ENCODE measurements at regions not wholly inside any gene's neighbourhood (a gene's known extent, or its start where the extent isn't known, plus 50 kb on each side); places are given as distances from the start of the nearest gene placed in this dataset.

DNA sequence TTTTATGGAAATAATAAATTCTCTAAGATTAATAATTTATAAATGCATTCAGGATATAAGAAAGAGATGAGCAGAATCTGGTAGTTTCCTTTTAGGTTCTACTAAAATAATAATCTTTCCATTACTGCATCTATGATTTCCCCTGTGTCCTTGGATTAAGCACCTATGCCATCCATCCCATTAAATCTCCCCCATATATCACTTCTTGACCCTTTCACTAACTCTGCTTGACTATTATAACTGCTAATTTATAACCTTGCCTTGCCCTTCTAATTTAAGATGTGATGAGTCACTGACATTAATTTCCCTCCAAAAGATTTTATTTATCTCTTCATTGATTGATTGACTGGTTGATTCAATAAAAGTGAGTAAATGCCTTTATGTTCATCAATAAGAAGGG, 348.3 kb upstream of the LRATD1 start:
- Histone ChIP-seq H3K27ac (ENCODE audit: low read depth, low read length) (no peak overlapping the region), H3K79me1 (ENCODE audit: low read depth, low read length) (no peaks in the 10 kb centered on the region), H2BK15ac (ENCODE audit: low read length) (no peak overlapping the region), H2BK20ac (ENCODE audit: low read length) (no peak overlapping the region), H3K9ac (replicated peaks in 1 of 4; ENCODE audit: extremely low read depth in 1 of 4, low read depth in 3 of 4, low read length in 3 of 4) (no peak overlapping the region), H4K5ac (ENCODE audit: insufficient read length, low read depth, low read length) (no peak overlapping the region), H3K56ac (replicated peaks; ENCODE audit: insufficient read length, low read depth, low read length) (no peak overlapping the region), H3K4ac (replicated peaks; ENCODE audit: insufficient read length, low read depth, low read length) (no peak overlapping the region), H3K4me2 (ENCODE audit: insufficient read depth in 1 of 2, low read depth in 2 of 2, low read length in 2 of 2) (no peak overlapping the region), H4K91ac (replicated peaks; ENCODE audit: insufficient read length, low read length) (no peak overlapping the region), H4K8ac (ENCODE audit: extremely low read depth, insufficient read depth, low read length) (no peak overlapping the region), H2AFZ (ENCODE audit: low read length) (no peak overlapping the region), H3K4me3 (ENCODE audit: extremely low read depth in 1 of 4, insufficient read depth in 2 of 4, low read depth in 3 of 4, low read length in 4 of 4) (no peak overlapping the region), H3K36me3 (ENCODE audit: control insufficient read depth in 2 of 4, insufficient read depth in 4 of 4, low read length in 3 of 4) (no peaks in the 10 kb centered on the region; a peak in 2 of 8 replicates), H2BK120ac (replicated peaks; ENCODE audit: low read depth, low read length) (no peak overlapping the region), H2BK5ac (ENCODE audit: low read depth, low read length) (no peak overlapping the region), H2BK12ac (ENCODE audit: low read depth, low read length) (no peak overlapping the region), H3K27me3 (replicated peaks in 1 of 4; ENCODE audit: control insufficient read depth in 3 of 4, extremely low read depth in 1 of 4, insufficient read depth in 3 of 4, low read length in 3 of 4) (no peaks in the 10 kb centered on the region), H3K9me3 (ENCODE audit: insufficient read depth in 2 of 2, low read depth in 1 of 2, low read length in 1 of 2) (no peaks in the 10 kb centered on the region), H3K4me1 (replicated peaks in 1 of 4; ENCODE audit: control insufficient read depth in 3 of 4, insufficient read depth in 4 of 4, low read length in 3 of 4) (no peaks in the 10 kb centered on the region), H3K23me2 (ENCODE audit: low read depth, low read length) (no peaks in the 10 kb centered on the region; the same call in 1 of the 2 replicates), H3K23ac (ENCODE audit: insufficient read length) (no peak overlapping the region), H4K20me1 (replicated peaks in 1 of 2; ENCODE audit: control insufficient read depth in 1 of 2, insufficient read depth in 2 of 2, low read length in 2 of 2) (no peaks in the 10 kb centered on the region), H2AK5ac (ENCODE audit: low read depth, low read length) (no peak overlapping the region), H3K14ac (ENCODE audit: insufficient read length) (no peak overlapping the region), H3K18ac (ENCODE audit: extremely low read depth, low read length) (no peak overlapping the region), H3K79me2 (ENCODE audit: control insufficient read depth in 1 of 2, insufficient read depth in 2 of 2, low read length in 2 of 2) (no peaks in the 10 kb centered on the region)
- TF ChIP-seq GABPA (IDR thresholded peaks at IDR 0.05; ENCODE audit: borderline replicate concordance, insufficient read depth, low read length) (no peak), MAX (IDR thresholded peaks at IDR 0.05) (no peak), USF2 (IDR thresholded peaks at IDR 0.05; ENCODE audit: low read length) (no peak), RFX5 (IDR thresholded peaks at IDR 0.05; ENCODE audit: borderline replicate concordance, low read depth, low read length) (no peak), SP2 (IDR thresholded peaks at IDR 0.05; ENCODE audit: low read length) (no peak), CHD2 (IDR thresholded peaks at IDR 0.05; ENCODE audit: low read length) (no peak), SIN3A (conservative IDR thresholded peaks at IDR 0.05 in 1 of 2, IDR thresholded peaks at IDR 0.05 in 1 of 2; ENCODE audit: low read depth in 1 of 2, low read length in 2 of 2) (no peak)
- ChIA-PET POLR2A (ENCODE audit: partially characterized antibody) (no interaction called here), CTCF (ENCODE audit: partially characterized antibody) (interaction anchor here (1.2 kb wide), 1 partner anchor 45 kb away, joined by 3 read pairs; no protein-coding TSS in a partner anchor)
- DNase-seq (ENCODE audit: low read depth in 1 of 2, low spot score in 2 of 2) (no peak), FAIRE-seq (no peak)

Data from H1 (cell line).